ENCODE measurements at regions not wholly inside any gene's neighbourhood (a gene's known extent, or its start where the extent isn't known, plus 50 kb on each side); places are given as distances from the start of the nearest gene placed in this dataset.

DNA sequence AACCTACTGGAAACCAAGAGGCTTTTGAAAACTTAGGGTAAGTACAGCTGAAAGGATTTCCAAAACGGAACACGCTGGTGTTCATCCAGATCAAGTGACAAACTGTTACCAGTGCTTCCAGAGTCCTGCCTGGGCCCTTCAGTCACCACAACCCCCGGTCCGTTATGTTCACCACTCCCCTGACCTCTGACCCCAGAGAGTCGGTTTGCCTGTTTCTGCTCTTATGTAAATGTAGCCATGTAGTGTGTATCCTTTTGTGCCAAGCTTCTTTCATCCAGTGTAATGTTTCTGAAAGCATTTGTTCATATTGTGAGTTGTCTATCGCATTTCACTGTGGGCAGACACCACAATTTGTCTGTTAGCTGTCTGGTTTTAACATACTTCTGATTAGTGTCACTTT lies 217.5 kb downstream of the NCK2 start:
- Mint-ChIP-seq H3K4me3 (no peak overlapping the region), H3K27me3 (ENCODE audit: insufficient read depth) (peaks cover 35% of the 10 kb centered on the region), H3K36me3 (ENCODE audit: low read depth) (no peaks in the 10 kb centered on the region), H3K27ac (no peak overlapping the region), H3K9me3 (no peaks in the 10 kb centered on the region), H3K4me1 (ENCODE audit: low read depth) (peaks cover 5% of the 10 kb centered on the region; the same call in 1 of the 2 replicates)
- no peak for DNase-seq
- TF ChIP-seq, protein P1, sequence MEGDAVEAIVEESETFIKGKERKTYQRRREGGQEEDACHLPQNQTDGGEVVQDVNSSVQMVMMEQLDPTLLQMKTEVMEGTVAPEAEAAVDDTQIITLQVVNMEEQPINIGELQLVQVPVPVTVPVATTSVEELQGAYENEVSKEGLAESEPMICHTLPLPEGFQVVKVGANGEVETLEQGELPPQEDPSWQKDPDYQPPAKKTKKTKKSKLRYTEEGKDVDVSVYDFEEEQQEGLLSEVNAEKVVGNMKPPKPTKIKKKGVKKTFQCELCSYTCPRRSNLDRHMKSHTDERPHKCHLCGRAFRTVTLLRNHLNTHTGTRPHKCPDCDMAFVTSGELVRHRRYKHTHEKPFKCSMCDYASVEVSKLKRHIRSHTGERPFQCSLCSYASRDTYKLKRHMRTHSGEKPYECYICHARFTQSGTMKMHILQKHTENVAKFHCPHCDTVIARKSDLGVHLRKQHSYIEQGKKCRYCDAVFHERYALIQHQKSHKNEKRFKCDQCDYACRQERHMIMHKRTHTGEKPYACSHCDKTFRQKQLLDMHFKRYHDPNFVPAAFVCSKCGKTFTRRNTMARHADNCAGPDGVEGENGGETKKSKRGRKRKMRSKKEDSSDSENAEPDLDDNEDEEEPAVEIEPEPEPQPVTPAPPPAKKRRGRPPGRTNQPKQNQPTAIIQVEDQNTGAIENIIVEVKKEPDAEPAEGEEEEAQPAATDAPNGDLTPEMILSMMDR (IDR thresholded peaks at IDR 0.05), result no peak

DNA sequence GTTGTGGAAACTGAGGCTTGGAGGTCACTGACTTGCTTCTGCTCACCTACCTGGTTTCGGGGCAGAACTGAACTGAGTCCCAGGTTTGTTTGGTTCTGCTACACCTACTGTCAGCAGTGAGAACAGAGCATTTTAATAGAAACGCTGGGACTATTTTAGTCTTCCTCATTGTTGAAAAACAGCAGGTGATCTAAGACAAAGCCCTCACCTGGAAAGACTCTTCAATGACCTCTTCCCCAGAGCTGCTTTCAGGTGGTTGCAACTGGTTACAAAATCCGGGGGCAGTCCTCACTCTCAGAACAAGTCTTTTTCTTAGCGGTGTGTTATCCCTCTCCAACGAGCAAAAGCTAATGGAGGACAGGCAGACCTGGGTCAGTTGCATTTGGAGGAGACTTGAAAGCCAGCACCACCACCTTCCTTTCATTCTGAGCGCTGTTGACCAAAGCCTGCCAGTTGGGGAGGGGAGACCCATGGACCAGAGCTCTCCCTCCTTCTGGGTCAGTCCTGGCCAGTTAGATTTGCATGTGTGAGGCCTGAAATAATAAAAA lies 217.0 kb downstream of the NCK2 start:
- no peak for DNase-seq
- no peak overlapping the region for H3K4me3 Mint-ChIP-seq
- H3K36me3 Mint-ChIP-seq (ENCODE audit: low read depth), result no peaks in the 10 kb centered on the region
- peaks cover 5% of the 10 kb centered on the region; the same call in 1 of the 2 replicates for H3K4me1 Mint-ChIP-seq (ENCODE audit: low read depth)
- TF ChIP-seq, protein P1 (IDR thresholded peaks at IDR 0.05), result no peak
- no peaks in the 10 kb centered on the region for H3K9me3 Mint-ChIP-seq
- peaks cover 35% of the 10 kb centered on the region for H3K27me3 Mint-ChIP-seq (ENCODE audit: insufficient read depth)
- H3K27ac Mint-ChIP-seq, result no peak overlapping the region

DNA sequence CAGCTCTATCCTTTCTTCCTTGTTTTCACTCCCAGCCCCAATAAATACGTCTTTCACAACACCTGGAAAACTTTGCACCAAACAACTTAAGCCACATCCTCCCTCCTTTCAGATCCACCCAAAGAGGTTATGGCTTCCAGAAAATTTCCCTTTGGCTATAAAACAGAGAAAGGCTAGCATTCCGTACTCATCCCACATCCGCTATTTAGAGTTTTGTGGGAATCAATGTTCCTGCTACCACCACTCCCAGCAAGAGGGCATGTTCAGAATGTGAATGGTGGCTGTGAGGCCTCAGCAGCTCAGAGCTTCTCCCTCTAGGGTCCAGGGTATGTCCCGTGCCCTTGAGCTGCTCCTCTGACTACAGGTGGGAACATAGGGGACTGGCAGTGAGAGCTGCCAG lies 214.6 kb downstream of the NCK2 start:
- H3K27ac Mint-ChIP-seq, result no peak overlapping the region
- H3K27me3 Mint-ChIP-seq (ENCODE audit: insufficient read depth), result peaks cover 39% of the 10 kb centered on the region
- no peaks in the 10 kb centered on the region for H3K9me3 Mint-ChIP-seq
- no peak for DNase-seq
- H3K4me1 Mint-ChIP-seq (ENCODE audit: low read depth), result peaks cover 5% of the 10 kb centered on the region; the same call in 1 of the 2 replicates
- H3K4me3 Mint-ChIP-seq, result no peak overlapping the region
- TF ChIP-seq, protein P1 (IDR thresholded peaks at IDR 0.05), result no peak
- H3K36me3 Mint-ChIP-seq (ENCODE audit: low read depth), result no peaks in the 10 kb centered on the region

- H3K4me1 Mint-ChIP-seq (ENCODE audit: low read depth), result peaks cover 5% of the 10 kb centered on the region
- peaks cover 36% of the 10 kb centered on the region for H3K27me3 Mint-ChIP-seq (ENCODE audit: insufficient read depth)
- DNase-seq, result no peak
- no peaks in the 10 kb centered on the region for H3K9me3 Mint-ChIP-seq
- H3K27ac Mint-ChIP-seq, result no peak overlapping the region
- H3K36me3 Mint-ChIP-seq (ENCODE audit: low read depth), result no peaks in the 10 kb centered on the region
- no peak overlapping the region for H3K4me3 Mint-ChIP-seq
- TF ChIP-seq, protein P1 (IDR thresholded peaks at IDR 0.05), result no peak
Observed at GRCh38 chr2:105954891-105955290, 210.2 kb downstream of the NCK2 start.

- Mint-ChIP-seq H3K27me3 (ENCODE audit: insufficient read depth) (peaks cover 30% of the 10 kb centered on the region), H3K4me1 (ENCODE audit: low read depth) (no peaks in the 10 kb centered on the region; the same call in 1 of the 2 replicates), H3K4me3 (no peak overlapping the region), H3K9me3 (no peaks in the 10 kb centered on the region), H3K27ac (no peak overlapping the region), H3K36me3 (ENCODE audit: low read depth) (no peaks in the 10 kb centered on the region)
- DNase-seq, result no peak
- TF ChIP-seq, protein P1 (IDR thresholded peaks at IDR 0.05), result no peak
Observed at GRCh38 chr2:105953942-105954341, 209.2 kb downstream of the NCK2 start.
